GM10266 (cell line): ENCODE measurements at regions not wholly inside any gene's neighbourhood (a gene's known extent, or its start where the extent isn't known, plus 50 kb on each side); places are given as distances from the start of the nearest gene placed in this dataset.

ENCODE experiments used
- DNase-seq: peaks from one replicate; pipeline ENCODE4 v3.0.0; 2012; ENCODE audit errors: extremely low spot score
- CTCF ChIP-seq: IDR thresholded peaks from 2 replicates; pipeline ENCODE4 v1.5.1; 2012; ENCODE audit warnings: mild to moderate bottlenecking, low read depth; ENCODE audit not compliant: control insufficient read depth, insufficient read depth; ENCODE audit errors: missing control alignments

- no peak for TF ChIP-seq CTCF
- DNase-seq, result no peak
Measured at GRCh38 chr12:42763682-42764081, 174.1 kb upstream of the PRICKLE1 start.

- no peak for DNase-seq
- no peak for TF ChIP-seq CTCF
Measured at GRCh38 chr12:42762395-42762925, 172.9 kb upstream of the PRICKLE1 start.

- DNase-seq, result no peak
Measured at GRCh38 chr12:42761601-42762350, 172.2 kb upstream of the PRICKLE1 start.

GRCh38 chr12:42761086-42761485 lies 171.5 kb upstream of the PRICKLE1 start:
- TF ChIP-seq CTCF, result no peak
- no peak for DNase-seq

More at GRCh38 chr12:42761601-42762350, 172.2 kb upstream of the PRICKLE1 start:
- TF ChIP-seq CTCF, result no peak

- TF ChIP-seq CTCF, result no peak
- DNase-seq, result no peak
Measured at GRCh38 chr12:42760550-42760949, 171.0 kb upstream of the PRICKLE1 start.

GRCh38 chr12:42759622-42760273 lies 170.2 kb upstream of the PRICKLE1 start:
- no peak for TF ChIP-seq CTCF
- no peak for DNase-seq

- no peak for DNase-seq
- no peak for TF ChIP-seq CTCF
Measured at GRCh38 chr12:42758806-42759205, 169.3 kb upstream of the PRICKLE1 start.
